DMS53 (cell line): ENCODE measurements at regions not wholly inside any gene's neighbourhood (a gene's known extent, or its start where the extent isn't known, plus 50 kb on each side); places are given as distances from the start of the nearest gene placed in this dataset.
A peak's percentile ranks its signal among the peaks of the same experiment; 100 is the strongest.
"Not testable (repeated sequence)": the region's sequence is repeated elsewhere in the genome, so short reads cannot be mapped to it uniquely, and the experiment has no call there.

Source experiments
- DNase-seq: peaks from one replicate; lab custom pipeline; 2025; lab: John Stamatoyannopoulos, UW

DNA sequence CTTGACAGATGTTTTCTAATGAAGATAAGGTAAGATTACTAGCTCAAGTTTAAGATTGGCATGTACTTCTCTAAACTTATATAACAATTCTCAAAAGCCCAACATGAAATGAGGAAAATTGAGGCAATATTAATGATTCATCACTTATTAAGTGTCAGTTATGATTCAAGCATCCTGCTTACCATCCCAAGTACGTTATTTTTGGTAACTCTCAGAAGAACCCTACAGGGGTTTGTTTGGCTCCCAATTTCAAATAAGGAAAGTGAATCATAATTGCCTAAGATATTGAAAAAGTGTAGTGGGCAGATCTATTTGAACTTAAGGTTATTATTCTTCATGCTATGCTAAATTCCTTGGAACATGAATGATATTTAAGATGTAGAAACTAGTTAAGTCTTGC is 387.9 kb upstream of the TENM3 start:
- no peak for DNase-seq

DNA sequence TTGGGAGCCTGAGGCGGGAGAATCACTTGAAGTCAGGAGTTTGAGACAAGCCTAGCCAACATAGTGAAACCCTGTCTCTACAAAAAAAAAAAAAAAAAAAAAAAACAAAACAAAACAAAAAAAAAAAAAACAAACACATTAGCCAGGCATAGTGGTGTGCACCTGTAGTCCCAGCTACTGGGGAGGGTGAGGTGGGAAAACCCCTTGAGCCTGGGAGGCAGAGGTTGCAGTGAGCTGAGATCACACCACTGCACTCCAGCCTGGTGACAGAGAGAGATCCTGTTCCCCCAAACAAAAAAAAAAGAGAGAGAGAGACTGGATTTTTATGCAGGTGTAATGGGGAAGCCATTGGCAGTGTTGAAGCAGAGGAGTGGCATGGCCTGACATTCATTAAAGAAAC is 385.7 kb upstream of the TENM3 start:
- DNase-seq: peak; percentile 74

DNA sequence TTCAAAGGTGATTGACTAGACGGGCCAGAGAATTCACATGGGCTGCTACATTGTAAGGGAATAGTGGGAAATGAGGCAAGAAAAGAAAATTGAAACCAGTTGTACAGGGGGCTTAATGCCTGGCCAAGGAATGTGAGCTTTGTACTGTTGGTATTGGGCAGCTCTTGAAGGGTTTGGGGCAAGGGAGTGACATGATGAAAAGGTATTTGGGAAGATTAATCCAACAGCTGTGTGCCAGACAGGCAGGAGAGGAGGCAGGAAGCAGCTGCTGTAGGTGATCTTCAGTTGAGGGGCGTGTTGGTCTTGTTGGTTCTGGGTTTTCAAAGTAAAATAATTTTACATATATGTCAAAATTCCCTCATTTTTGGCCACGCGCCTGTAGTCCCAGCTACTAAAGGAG is 384.5 kb upstream of the TENM3 start:
- DNase-seq: peak; percentile 40

- DNase-seq: no peak
These were observed 383.8 kb upstream of the TENM3 start for GRCh38 chr4:181859439-181859838.

- DNase-seq: no peak
These were observed 383.0 kb upstream of the TENM3 start for GRCh38 chr4:181860157-181860556.

DNA sequence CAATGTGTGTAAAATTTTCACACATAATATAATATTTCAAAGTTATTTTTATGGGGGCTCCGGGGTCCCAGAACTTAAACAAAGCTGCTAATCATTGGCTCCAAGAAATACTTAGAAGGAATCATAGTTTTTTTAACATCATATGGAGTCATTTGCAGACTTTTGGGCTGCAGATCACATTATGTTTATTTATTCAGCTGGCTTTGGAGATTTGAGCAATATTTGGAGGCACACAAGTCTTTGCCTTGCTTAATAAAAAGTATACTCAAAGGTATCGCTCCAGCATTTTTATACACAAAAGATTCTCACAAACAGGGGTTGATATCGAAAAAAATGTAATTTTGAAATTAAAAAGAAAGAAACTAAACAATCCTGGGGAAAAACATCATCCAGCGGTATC is 382.5 kb upstream of the TENM3 start:
- DNase-seq: no peak

DNA sequence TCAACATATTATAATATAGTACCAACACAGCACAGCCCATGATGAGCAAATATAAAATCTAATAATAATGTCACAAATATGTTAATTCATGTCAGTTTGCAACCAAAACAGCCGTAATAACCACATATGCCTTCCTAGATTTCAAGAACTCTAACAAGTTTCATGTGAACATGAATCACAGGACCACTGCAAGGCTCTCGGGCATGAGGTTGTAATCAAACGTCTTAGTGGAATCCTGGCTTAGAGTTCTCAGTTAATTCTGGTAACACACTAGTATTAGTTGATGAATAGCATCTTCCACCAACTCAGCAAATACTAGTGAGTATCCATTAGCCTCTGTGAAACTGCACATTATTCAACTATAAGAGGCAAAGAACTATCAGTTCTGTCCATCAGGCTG is 379.3 kb upstream of the TENM3 start:
- DNase-seq: no peak

DNA sequence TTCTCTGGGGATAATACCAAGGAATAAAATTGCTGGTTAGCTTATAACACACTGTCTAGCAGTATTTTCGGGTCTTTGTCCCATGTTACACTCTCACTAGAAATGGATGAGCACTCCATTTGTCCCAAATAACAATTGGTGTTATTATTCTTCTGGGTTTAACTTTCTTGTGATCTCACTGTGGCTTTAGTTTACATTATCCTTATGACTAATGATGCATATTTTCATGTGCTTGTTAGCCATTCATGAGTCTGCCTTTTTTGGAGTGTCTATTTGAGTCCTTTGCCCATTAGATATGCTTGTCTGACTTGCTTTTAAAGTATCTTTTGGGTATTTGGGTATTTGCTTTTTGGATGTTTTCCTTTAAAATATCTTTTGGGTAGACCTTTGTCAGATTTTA is 372.9 kb upstream of the TENM3 start:
- no peak for DNase-seq

DNA sequence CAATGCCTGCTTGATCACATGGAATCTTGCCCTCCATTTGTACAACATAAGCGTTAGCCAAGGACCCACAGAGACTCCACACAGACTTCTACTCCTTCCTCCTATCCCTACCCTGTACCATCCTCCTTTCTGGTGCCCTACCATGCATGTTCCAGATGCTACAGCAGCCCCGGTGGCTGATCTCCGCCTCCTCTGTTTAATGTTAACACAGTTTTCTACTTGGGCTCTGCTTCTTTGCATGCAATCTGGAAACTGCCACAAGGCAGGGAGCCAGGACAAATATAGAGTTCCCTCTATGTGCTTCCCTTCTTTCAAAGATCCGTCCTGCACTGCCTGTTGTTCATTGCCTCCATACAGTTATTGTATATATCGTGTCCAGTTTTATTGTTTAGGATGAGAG is 368.6 kb upstream of the TENM3 start:
- peak; percentile 1 for DNase-seq

GRCh38 chr4:181877329-181877848 is 365.8 kb upstream of the TENM3 start:
- DNase-seq: no peak

- DNase-seq: no peak
These were observed 353.2 kb upstream of the TENM3 start for GRCh38 chr4:181890031-181890430.

DNA sequence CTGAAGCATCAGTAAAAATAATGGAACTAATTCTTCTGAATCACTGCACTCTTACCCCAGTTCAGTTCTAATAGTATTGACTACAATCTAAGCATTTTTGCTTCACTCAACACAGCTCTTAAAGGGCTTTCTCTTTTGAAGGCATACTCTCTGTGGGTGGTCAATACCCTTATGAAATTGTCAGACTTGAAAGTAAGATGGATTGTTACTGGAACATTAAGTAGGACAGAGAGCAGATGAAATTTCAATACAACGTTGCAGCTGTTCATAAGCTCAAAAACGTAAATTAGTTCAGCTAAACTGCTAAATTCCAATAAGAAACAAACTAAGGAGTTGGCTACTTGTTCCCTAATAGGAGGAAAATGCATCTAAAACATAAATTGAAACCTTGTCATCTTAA is 352.3 kb upstream of the TENM3 start:
- DNase-seq: no peak

DNA sequence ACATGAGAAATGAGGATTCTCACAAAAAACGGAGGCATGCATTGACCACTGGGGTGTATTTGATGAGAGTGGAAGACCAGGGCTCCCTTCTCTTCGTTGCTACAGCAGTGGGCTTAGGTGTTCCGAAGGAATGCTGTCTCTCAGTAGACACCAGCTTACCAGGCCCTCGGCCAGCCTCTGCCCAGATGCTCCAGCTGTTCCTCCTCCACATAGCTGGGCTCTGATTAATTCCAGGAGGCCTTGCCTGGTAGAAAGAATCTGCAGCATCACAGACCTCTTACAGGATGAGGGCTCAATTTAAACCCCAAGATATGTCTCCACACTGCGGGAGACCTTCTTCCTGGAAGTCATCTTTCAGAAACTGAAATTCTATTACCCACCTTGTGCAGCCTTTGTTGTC is 346.6 kb upstream of the TENM3 start:
- DNase-seq: no peak

DNA sequence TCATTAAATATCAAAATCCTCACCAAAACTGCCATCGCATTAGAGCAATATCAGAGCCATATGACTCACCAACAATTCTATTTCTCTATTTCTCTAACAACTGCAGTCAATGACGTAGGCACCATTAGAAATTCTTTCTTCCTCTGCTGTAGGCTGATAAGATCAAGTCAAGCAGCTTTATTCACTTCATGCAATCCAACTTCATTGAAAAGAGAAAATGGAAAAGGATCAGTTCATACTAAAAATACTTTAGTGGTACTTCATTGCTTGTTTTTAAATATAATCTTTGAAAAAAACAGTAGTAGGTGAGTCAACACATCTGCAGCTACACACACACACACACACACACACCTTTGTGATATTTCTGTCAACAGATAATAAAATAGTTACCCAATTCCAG is 345.3 kb upstream of the TENM3 start:
- DNase-seq: peak; percentile 51

- not testable (repeated sequence) for DNase-seq
These were observed 340.8 kb upstream of the TENM3 start for GRCh38 chr4:181902404-181902803.

- DNase-seq: no peak
These were observed 337.5 kb upstream of the TENM3 start for GRCh38 chr4:181905708-181906107.

DNA sequence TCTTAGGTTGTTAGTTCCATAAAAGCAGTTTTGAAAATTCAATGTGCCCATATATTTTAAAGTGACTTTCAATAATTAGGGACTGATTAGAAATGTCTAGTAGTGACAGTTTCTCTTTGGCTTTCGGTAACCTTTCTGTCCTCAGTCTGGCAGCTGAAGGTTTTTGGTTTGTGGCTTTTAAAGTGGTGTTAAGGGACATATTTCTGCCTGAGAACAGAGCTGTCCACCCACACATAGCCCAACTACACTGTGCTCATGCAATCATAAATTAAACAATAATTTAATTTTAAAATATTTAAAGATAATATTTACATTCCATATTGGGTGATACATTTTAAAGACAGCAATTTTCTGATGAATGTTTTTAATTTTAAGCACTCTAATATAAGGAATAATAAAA is 335.0 kb upstream of the TENM3 start:
- DNase-seq: no peak

DNA sequence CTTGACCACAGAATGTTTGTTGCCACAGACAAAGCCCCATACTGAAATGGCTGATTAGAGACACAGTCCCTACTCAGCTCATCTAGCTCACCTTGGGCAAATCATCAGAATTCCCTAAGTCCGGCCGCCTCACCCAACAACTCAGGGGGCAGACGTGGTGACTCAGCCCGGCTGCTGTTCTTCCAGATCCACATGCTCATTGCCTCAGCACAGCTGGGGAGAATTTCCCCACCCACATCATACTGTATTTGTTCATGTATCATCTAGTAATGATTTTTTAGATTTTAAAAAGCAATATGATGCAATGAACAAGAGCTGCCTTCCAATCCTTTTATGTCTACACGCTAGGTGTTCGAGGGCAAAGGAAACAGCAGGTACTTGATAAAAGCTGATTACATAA is 333.8 kb upstream of the TENM3 start:
- DNase-seq: no peak

GRCh38 chr4:181911420-181911819 is 331.8 kb upstream of the TENM3 start:
- DNase-seq: no peak

GRCh38 chr4:181933471-181933870 is 309.7 kb upstream of the TENM3 start:
- no peak for DNase-seq

DNA sequence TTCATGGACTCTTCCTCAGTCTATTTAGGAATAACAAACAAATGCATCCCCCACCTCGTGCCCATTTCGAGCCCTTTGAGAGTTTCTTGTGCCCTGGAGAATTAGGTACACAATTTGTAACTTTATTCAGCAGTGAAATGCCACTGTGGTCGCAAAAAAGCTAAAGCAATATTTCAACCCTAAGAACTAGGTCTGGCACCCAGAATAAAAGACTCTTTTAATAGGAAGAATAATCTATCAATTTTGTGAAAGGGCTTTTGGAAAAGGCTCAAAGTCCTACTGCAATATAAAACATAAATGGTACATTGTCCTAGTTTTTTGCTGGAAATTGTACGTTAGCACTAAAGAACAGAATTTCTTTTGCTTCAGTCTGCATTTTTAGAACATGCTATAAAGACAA is 304.6 kb upstream of the TENM3 start:
- DNase-seq: no peak

GRCh38 chr4:181939199-181939945 is 303.8 kb upstream of the TENM3 start:
- peak; percentile 32 for DNase-seq

DNA sequence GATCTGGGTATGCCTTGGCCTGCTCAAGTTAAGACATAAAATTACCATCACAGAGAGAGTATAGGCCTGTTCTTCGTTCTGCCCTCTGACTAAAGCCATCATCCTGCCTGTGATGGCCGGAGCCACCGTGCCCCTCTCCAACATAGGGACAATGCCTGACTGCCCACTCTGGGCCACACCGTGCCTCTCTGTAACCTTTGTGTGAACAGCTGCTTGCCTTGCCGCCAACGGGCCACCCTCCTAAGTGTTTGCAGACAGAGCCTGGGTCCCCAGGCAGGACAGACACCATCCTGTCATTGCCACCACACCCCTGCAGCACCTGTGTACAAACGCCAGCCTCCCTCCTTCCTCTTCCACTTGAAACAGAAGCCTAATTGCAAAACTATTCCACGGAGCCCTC is 298.7 kb upstream of the TENM3 start:
- peak; percentile 86 for DNase-seq

GRCh38 chr4:181946902-181947301 is 296.3 kb upstream of the TENM3 start:
- DNase-seq: peak; percentile 21
